Hepatocyte (in vitro differentiated cells): ENCODE measurements at regions not wholly inside any gene's neighbourhood (a gene's known extent, or its start where the extent isn't known, plus 50 kb on each side); places are given as distances from the start of the nearest gene placed in this dataset.

Experiments
- EZH2 ChIP-seq: fragments of 200-600 bp; sonication (generic); IDR thresholded peaks from 2 replicates; pipeline ENCODE4 v1.6.1; 2016; ENCODE audit warnings: antibody characterized with exemption, mild to moderate bottlenecking, borderline replicate concordance
- TF ChIP-seq, protein P1 (sequence below): fragments of 200-600 bp; sonication (generic); IDR thresholded peaks from 2 replicates; pipeline ENCODE4 v1.5.1; 2016; ENCODE audit warnings: antibody characterized with exemption, mild to moderate bottlenecking; ENCODE audit not compliant: poor library complexity

DNA sequence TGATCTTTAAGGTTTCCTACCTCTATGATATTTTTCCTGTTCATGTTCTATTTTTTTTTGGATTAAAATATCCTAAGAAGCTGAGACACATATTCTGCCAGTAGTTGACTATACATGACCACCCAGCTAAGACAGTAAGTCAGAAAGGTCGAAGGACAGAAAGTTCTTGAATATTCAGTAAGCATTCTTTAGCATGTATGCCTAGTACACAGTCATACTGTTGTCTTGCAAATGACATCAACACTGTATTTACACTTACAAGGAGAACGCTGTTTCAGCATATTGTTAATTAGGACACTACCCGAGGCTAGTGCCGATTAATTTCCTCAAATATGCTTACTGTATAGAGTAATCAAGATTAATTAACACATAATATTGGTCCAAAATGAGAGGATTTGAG, 300.6 kb downstream of the STIM2 start:
- TF ChIP-seq, protein P1, sequence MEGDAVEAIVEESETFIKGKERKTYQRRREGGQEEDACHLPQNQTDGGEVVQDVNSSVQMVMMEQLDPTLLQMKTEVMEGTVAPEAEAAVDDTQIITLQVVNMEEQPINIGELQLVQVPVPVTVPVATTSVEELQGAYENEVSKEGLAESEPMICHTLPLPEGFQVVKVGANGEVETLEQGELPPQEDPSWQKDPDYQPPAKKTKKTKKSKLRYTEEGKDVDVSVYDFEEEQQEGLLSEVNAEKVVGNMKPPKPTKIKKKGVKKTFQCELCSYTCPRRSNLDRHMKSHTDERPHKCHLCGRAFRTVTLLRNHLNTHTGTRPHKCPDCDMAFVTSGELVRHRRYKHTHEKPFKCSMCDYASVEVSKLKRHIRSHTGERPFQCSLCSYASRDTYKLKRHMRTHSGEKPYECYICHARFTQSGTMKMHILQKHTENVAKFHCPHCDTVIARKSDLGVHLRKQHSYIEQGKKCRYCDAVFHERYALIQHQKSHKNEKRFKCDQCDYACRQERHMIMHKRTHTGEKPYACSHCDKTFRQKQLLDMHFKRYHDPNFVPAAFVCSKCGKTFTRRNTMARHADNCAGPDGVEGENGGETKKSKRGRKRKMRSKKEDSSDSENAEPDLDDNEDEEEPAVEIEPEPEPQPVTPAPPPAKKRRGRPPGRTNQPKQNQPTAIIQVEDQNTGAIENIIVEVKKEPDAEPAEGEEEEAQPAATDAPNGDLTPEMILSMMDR = no peak
- no peak for TF ChIP-seq EZH2
